PC-3 (cell line): ENCODE measurements at regions not wholly inside any gene's neighbourhood (a gene's known extent, or its start where the extent isn't known, plus 50 kb on each side); places are given as distances from the start of the nearest gene placed in this dataset.

Experiments
- ATAC-seq: fragments of 200-7000 bp; cut with Tn5 transposase; 2 replicates; pipeline ENCODE4 v1.9.1; 2020; ENCODE audit warnings: mild to moderate bottlenecking, moderate library complexity
- BruUV-seq: library from RNA; stranded (reverse); fragments of 400-500 nt; replicated peaks from 2 replicates; lab custom pipeline; 2021; lab: Mats Ljungman, UMichigan
- CTCF ChIA-PET: fragments of 300-600 bp; sonication (Branson Sonifier 250); formaldehyde crosslinking; loops from one replicate; lab custom pipeline; 2022; ENCODE audit warnings: antibody characterized with exemption; lab: Charles Lee
- POLR2A ChIA-PET: fragments of 300-600 bp; sonication (Branson Sonifier 250); formaldehyde crosslinking; loops from one replicate; lab custom pipeline; 2022; ENCODE audit warnings: antibody characterized with exemption; ENCODE audit not compliant: unreplicated experiment; lab: Charles Lee
- DNase-seq: peaks from one replicate; pipeline ENCODE4 v3.0.0-alpha.2; 2015
- H2AFZ ChIP-seq: fragments of 300-600 bp; sonication (generic); 2 replicates; pipeline ENCODE4 v1.6.0; 2016; ENCODE audit warnings: antibody characterized with exemption, low read length
- H3F3A ChIP-seq: fragments of 300-600 bp; sonication (generic); one replicate; pipeline ENCODE4 v1.6.0; 2017; ENCODE audit warnings: antibody characterized with exemption, low read length, control low read depth, mild to moderate bottlenecking; ENCODE audit not compliant: unreplicated experiment
- H3K27ac ChIP-seq: fragments of 300-600 bp; sonication (generic); 2 replicates; pipeline ENCODE4 v1.5.1; 2016; ENCODE audit warnings: mild to moderate bottlenecking, low read length
- H3K27me3 ChIP-seq: fragments of 300-600 bp; sonication (generic); 2 replicates; pipeline ENCODE4 v1.6.1; 2016; ENCODE audit warnings: low read length, mixed read lengths
- H3K36me3 ChIP-seq: fragments of 300-600 bp; sonication (generic); 2 replicates; pipeline ENCODE4 v1.6.1; 2016; ENCODE audit warnings: low read depth, mixed run types, low read length, mixed read lengths
- H3K4me1 ChIP-seq: fragments of 300-600 bp; sonication (generic); 2 replicates; pipeline ENCODE4 v1.5.1; 2016; ENCODE audit warnings: low read length; ENCODE audit not compliant: insufficient read depth
- H3K4me2 ChIP-seq: fragments of 300-600 bp; sonication (generic); 2 replicates; pipeline ENCODE4 v1.6.0; 2016; ENCODE audit warnings: low read length
- H3K4me3 ChIP-seq: fragments of 300-600 bp; sonication (generic); 2 replicates; pipeline ENCODE4 v1.5.1; 2016; ENCODE audit warnings: mild to moderate bottlenecking, low read length, mixed read lengths
- H3K79me2 ChIP-seq: fragments of 300-600 bp; sonication (generic); 2 replicates; pipeline ENCODE4 v1.6.1; 2017; ENCODE audit warnings: low read length, mixed read lengths
- H3K9ac ChIP-seq: fragments of 300-600 bp; sonication (generic); 2 replicates; pipeline ENCODE4 v1.6.0; 2016; ENCODE audit warnings: mild to moderate bottlenecking, low read length
- H3K9me2 ChIP-seq: fragments of 300-600 bp; sonication (generic); replicated peaks from 2 replicates; pipeline ENCODE4 v1.6.1; 2016; ENCODE audit warnings: mixed run types, low read length, mixed read lengths
- H3K9me3 ChIP-seq: fragments of 300-600 bp; sonication (generic); 2 replicates; pipeline ENCODE4 v1.6.1; 2016; ENCODE audit warnings: low read length, mixed read lengths
- H4K20me1 ChIP-seq: fragments of 300-600 bp; sonication (generic); 2 replicates; pipeline ENCODE4 v1.6.1; 2016; ENCODE audit warnings: low read length, mixed read lengths
- EZH2 ChIP-seq: fragments of 300-600 bp; sonication (generic); IDR thresholded peaks from one replicate; pipeline ENCODE4 v1.6.1; 2017; ENCODE audit warnings: antibody characterized with exemption, mild to moderate bottlenecking, low read length; ENCODE audit not compliant: unreplicated experiment
- EZH2phosphoT487 ChIP-seq: fragments of 300-600 bp; sonication (generic); IDR thresholded peaks from 2 replicates; pipeline ENCODE4 v1.6.1; 2018; ENCODE audit warnings: mild to moderate bottlenecking, antibody characterized with exemption, low read length, borderline replicate concordance
- intact Hi-C: fragments of 100-400 bp; cut with micrococcal nuclease; formaldehyde crosslinking; loops from 2 replicates; pipeline ENCODE4 v1.9.0; 2023
- TF ChIP-seq, protein P1 (sequence below): fragments of 300-600 bp; sonication (generic); conservative IDR thresholded peaks from 2 replicates; pipeline ENCODE4 v1.5.1; 2017; ENCODE audit warnings: antibody characterized with exemption, low read depth, mild to moderate bottlenecking, low read length

- Histone ChIP-seq H3K4me2 (no peak overlapping the region), H3K27me3 (no peaks in the 10 kb centered on the region), H3K9me2 (no peaks in the 10 kb centered on the region), H2AFZ (no peak overlapping the region), H3K36me3 (no peaks in the 10 kb centered on the region), H3K4me1 (no peaks in the 10 kb centered on the region), H3K27ac (no peak overlapping the region), H3K9ac (no peak overlapping the region), H4K20me1 (no peaks in the 10 kb centered on the region), H3K4me3 (no peak overlapping the region), H3K9me3 (no peaks in the 10 kb centered on the region), H3K79me2 (no peaks in the 10 kb centered on the region), H3F3A (no peaks in the 10 kb centered on the region)
- DNase-seq (no peak), ATAC-seq (no peak)
- ChIA-PET POLR2A (interaction anchor here (0.7 kb wide), 2 partner anchors 29 to 42 kb away, joined by 3 to 11 read pairs; no protein-coding TSS in a partner anchor), CTCF (no interaction called here)
- TF ChIP-seq EZH2 (no peak), EZH2phosphoT487 (no peak)
- TF ChIP-seq, protein P1, sequence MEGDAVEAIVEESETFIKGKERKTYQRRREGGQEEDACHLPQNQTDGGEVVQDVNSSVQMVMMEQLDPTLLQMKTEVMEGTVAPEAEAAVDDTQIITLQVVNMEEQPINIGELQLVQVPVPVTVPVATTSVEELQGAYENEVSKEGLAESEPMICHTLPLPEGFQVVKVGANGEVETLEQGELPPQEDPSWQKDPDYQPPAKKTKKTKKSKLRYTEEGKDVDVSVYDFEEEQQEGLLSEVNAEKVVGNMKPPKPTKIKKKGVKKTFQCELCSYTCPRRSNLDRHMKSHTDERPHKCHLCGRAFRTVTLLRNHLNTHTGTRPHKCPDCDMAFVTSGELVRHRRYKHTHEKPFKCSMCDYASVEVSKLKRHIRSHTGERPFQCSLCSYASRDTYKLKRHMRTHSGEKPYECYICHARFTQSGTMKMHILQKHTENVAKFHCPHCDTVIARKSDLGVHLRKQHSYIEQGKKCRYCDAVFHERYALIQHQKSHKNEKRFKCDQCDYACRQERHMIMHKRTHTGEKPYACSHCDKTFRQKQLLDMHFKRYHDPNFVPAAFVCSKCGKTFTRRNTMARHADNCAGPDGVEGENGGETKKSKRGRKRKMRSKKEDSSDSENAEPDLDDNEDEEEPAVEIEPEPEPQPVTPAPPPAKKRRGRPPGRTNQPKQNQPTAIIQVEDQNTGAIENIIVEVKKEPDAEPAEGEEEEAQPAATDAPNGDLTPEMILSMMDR, result no peak
- intact Hi-C loops, result no loop called here
- no TSS peak for BruUV-seq
These were observed 214.2 kb downstream of the LACC1 start for GRCh38 chr13:44093607-44094564.

GRCh38 chr13:44096901-44097300, 217.2 kb downstream of the LACC1 start:
- intact Hi-C loops, result no loop called here
- ChIA-PET POLR2A (no interaction called here), CTCF (no interaction called here)
- H3F3A ChIP-seq, result no peaks in the 10 kb centered on the region
- H3K36me3 ChIP-seq, result no peaks in the 10 kb centered on the region
- H3K9me3 ChIP-seq, result 0 out of 2 replicates have a peak, but pooled peaks cover 2% of the 10 kb centered on the region
- H3K4me1 ChIP-seq, result no peaks in the 10 kb centered on the region
- H3K9ac ChIP-seq, result no peak overlapping the region
- H3K4me3 ChIP-seq, result no peak overlapping the region
- no peak for TF ChIP-seq EZH2phosphoT487
- TF ChIP-seq, protein P1, result no peak
- no peak for TF ChIP-seq EZH2
- no peak for DNase-seq
- H3K27ac ChIP-seq, result no peak overlapping the region
- no peaks in the 10 kb centered on the region for H3K9me2 ChIP-seq
- no peak overlapping the region for H3K4me2 ChIP-seq
- no peaks in the 10 kb centered on the region for H3K27me3 ChIP-seq
- H3K79me2 ChIP-seq, result no peaks in the 10 kb centered on the region
- H4K20me1 ChIP-seq, result no peaks in the 10 kb centered on the region
- ATAC-seq, result no peak
- no TSS peak for BruUV-seq
- no peak overlapping the region for H2AFZ ChIP-seq

- no peaks in the 10 kb centered on the region for H3K4me1 ChIP-seq
- ATAC-seq, result no peak
- no peaks in the 10 kb centered on the region for H3K36me3 ChIP-seq
- no peaks in the 10 kb centered on the region for H3K9me2 ChIP-seq
- H4K20me1 ChIP-seq, result no peaks in the 10 kb centered on the region
- TF ChIP-seq, protein P1, result no peak
- no peak for TF ChIP-seq EZH2
- TF ChIP-seq EZH2phosphoT487, result no peak
- no peaks in the 10 kb centered on the region for H3F3A ChIP-seq
- no peaks in the 10 kb centered on the region for H3K27me3 ChIP-seq
- no peak overlapping the region for H3K4me3 ChIP-seq
- DNase-seq, result no peak
- intact Hi-C loops, result no loop called here
- H3K79me2 ChIP-seq, result no peaks in the 10 kb centered on the region
- POLR2A ChIA-PET, result no interaction called here
- no peak overlapping the region for H2AFZ ChIP-seq
- no TSS peak for BruUV-seq
- no peak overlapping the region for H3K9ac ChIP-seq
- no peak overlapping the region for H3K4me2 ChIP-seq
- no peak overlapping the region for H3K27ac ChIP-seq
- 0 out of 2 replicates have a peak, but pooled peaks cover 3% of the 10 kb centered on the region for H3K9me3 ChIP-seq
- CTCF ChIA-PET, result no interaction called here
These were observed 218.9 kb downstream of the LACC1 start for GRCh38 chr13:44098559-44098958.
